GM12892 (cell line): ENCODE measurements at regions not wholly inside any gene's neighbourhood (a gene's known extent, or its start where the extent isn't known, plus 50 kb on each side); places are given as distances from the start of the nearest gene placed in this dataset.

ENCODE experiments used
- POLR2A ChIP-seq: IDR thresholded peaks from 2 replicates; pipeline ENCODE4 v1.6.1; 2011; ENCODE audit warnings: low read depth, low read length, control low read depth
- POLR2AphosphoS5 ChIP-seq: IDR thresholded peaks from 2 replicates; pipeline ENCODE4 v1.6.1; 2011; ENCODE audit warnings: low read depth, low read length, control low read depth
- TAF1 ChIP-seq: IDR thresholded peaks from 2 replicates; pipeline ENCODE4 v1.6.1; 2011; ENCODE audit warnings: low read depth, mild to moderate bottlenecking, control low read depth, low read length, borderline replicate concordance

DNA sequence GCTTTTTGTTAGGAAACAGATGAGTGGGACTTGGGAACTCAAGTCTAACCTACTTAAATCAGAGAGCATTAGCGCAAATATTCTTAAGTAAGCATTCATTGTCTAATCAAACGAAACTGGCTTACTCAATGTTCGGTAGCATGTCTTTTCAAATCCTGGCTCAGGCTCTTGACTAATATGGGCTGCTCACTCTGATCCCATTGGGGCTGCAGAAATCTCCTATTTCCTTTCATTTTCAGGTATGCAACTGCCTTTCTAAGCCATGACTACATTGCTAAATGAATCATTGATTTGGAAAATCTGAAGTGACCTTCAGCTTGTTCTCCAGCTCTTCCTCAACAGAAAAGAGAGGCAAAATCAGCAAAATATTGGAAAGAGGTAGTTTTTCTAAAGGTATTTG is 2084.4 kb upstream of the PIK3C3 start:
- TF ChIP-seq POLR2AphosphoS5 (no peak), TAF1 (no peak), POLR2A (no peak)
